HEK293 (cell line): ENCODE measurements at regions not wholly inside any gene's neighbourhood (a gene's known extent, or its start where the extent isn't known, plus 50 kb on each side); places are given as distances from the start of the nearest gene placed in this dataset.

Source experiments
- BCL11A ChIP-seq: fragments of 450-650 bp; formaldehyde crosslinking; IDR thresholded peaks from 2 replicates; pipeline ENCODE4 v1.5.1; 2016; ENCODE audit warnings: low read depth, missing biosample characterization, missing genetic modification characterization
- PRDM1 ChIP-seq: fragments of 450-650 bp; formaldehyde crosslinking; IDR thresholded peaks from 2 replicates; pipeline ENCODE4; 2016; ENCODE audit warnings: missing biosample characterization, missing genetic modification characterization
- TCF7L2 ChIP-seq: IDR thresholded peaks from 2 replicates; pipeline ENCODE4 v1.6.1; 2011; ENCODE audit warnings: low read depth, mild to moderate bottlenecking, inconsistent platforms, low read length, moderate library complexity, borderline replicate concordance
- ZBTB48 ChIP-seq: fragments of 450-650 bp; formaldehyde crosslinking; IDR thresholded peaks from 2 replicates; pipeline ENCODE4 v1.5.1; 2016; ENCODE audit warnings: missing biosample characterization, missing genetic modification characterization
- ZBTB7A ChIP-seq: fragments of 450-650 bp; formaldehyde crosslinking; IDR thresholded peaks from 2 replicates; pipeline ENCODE4 v1.5.1; 2016; ENCODE audit warnings: low read depth, missing biosample characterization, missing genetic modification characterization
- ZNF140 ChIP-seq: fragments of 450-650 bp; formaldehyde crosslinking; IDR thresholded peaks from 2 replicates; pipeline ENCODE4 v1.5.1; 2016; ENCODE audit warnings: missing biosample characterization, missing genetic modification characterization
- ZNF211 ChIP-seq: fragments of 450-650 bp; formaldehyde crosslinking; IDR thresholded peaks from 2 replicates; pipeline ENCODE4 v1.5.1; 2016; ENCODE audit warnings: low read depth, missing biosample characterization, missing genetic modification characterization
- ZNF670 ChIP-seq: fragments of 450-650 bp; formaldehyde crosslinking; IDR thresholded peaks from 2 replicates; pipeline ENCODE4 v1.5.1; 2016; ENCODE audit warnings: missing biosample characterization, missing genetic modification characterization, low read depth
- ZNF747 ChIP-seq: fragments of 450-650 bp; formaldehyde crosslinking; IDR thresholded peaks from 2 replicates; pipeline ENCODE4 v1.5.1; 2016; ENCODE audit warnings: missing biosample characterization, missing genetic modification characterization
- TF ChIP-seq, protein P1 (sequence below): fragments of 450-650 bp; formaldehyde crosslinking; IDR thresholded peaks from 2 replicates; pipeline ENCODE4 v1.5.1; 2016; ENCODE audit warnings: missing biosample characterization, missing genetic modification characterization
- TF ChIP-seq, protein P2 (sequence below): fragments of 450-650 bp; formaldehyde crosslinking; IDR thresholded peaks from 2 replicates; pipeline ENCODE4 v1.5.1; 2016; ENCODE audit warnings: missing biosample characterization, missing genetic modification characterization, low read depth
- TF ChIP-seq, protein P3 (sequence below): fragments of 450-650 bp; formaldehyde crosslinking; IDR thresholded peaks from 2 replicates; pipeline ENCODE4 v1.5.1; 2016; ENCODE audit warnings: missing biosample characterization, missing genetic modification characterization
- TF ChIP-seq, protein P4 (sequence below): fragments of 450-650 bp; formaldehyde crosslinking; IDR thresholded peaks from 2 replicates; pipeline ENCODE4 v1.5.1; 2016; ENCODE audit warnings: missing biosample characterization, missing genetic modification characterization

DNA sequence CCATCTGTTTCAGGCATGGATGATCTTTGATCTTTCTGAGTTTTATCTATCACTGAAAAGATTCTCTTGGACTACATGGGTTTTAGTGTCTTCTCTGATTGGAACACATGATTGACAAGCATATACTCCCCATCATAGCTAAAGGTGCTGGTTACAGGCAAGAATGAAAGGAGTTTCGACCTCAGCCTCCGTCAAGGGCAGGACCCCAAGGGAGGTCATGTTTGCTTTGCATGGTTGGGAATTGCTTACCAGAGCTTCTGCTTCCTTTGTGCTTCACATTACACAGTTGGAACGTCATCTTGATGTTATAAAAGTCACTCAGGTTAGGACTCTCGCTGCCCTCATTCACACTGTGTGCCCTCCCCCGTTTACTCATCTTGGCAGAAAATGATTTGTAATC is 287.7 kb downstream of the PIK3C3 start:
- TF ChIP-seq ZNF670 (tag by site-specific recombination) (no peak), BCL11A (tag by site-specific recombination) (no peak), ZNF211 (tag by site-specific recombination) (no peak), ZNF140 (no peak), ZNF747 (tag by site-specific recombination) (no peak), TCF7L2 (no peak), PRDM1 (tag by site-specific recombination) (no peak), ZBTB48 (no peak), ZBTB7A (tag by site-specific recombination) (no peak)
- TF ChIP-seq, protein P1, sequence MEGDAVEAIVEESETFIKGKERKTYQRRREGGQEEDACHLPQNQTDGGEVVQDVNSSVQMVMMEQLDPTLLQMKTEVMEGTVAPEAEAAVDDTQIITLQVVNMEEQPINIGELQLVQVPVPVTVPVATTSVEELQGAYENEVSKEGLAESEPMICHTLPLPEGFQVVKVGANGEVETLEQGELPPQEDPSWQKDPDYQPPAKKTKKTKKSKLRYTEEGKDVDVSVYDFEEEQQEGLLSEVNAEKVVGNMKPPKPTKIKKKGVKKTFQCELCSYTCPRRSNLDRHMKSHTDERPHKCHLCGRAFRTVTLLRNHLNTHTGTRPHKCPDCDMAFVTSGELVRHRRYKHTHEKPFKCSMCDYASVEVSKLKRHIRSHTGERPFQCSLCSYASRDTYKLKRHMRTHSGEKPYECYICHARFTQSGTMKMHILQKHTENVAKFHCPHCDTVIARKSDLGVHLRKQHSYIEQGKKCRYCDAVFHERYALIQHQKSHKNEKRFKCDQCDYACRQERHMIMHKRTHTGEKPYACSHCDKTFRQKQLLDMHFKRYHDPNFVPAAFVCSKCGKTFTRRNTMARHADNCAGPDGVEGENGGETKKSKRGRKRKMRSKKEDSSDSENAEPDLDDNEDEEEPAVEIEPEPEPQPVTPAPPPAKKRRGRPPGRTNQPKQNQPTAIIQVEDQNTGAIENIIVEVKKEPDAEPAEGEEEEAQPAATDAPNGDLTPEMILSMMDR (tag by site-specific recombination) = no peak
- TF ChIP-seq, protein P2, sequence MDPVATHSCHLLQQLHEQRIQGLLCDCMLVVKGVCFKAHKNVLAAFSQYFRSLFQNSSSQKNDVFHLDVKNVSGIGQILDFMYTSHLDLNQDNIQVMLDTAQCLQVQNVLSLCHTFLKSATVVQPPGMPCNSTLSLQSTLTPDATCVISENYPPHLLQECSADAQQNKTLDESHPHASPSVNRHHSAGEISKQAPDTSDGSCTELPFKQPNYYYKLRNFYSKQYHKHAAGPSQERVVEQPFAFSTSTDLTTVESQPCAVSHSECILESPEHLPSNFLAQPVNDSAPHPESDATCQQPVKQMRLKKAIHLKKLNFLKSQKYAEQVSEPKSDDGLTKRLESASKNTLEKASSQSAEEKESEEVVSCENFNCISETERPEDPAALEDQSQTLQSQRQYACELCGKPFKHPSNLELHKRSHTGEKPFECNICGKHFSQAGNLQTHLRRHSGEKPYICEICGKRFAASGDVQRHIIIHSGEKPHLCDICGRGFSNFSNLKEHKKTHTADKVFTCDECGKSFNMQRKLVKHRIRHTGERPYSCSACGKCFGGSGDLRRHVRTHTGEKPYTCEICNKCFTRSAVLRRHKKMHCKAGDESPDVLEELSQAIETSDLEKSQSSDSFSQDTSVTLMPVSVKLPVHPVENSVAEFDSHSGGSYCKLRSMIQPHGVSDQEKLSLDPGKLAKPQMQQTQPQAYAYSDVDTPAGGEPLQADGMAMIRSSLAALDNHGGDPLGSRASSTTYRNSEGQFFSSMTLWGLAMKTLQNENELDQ = no peak
- TF ChIP-seq, protein P3, sequence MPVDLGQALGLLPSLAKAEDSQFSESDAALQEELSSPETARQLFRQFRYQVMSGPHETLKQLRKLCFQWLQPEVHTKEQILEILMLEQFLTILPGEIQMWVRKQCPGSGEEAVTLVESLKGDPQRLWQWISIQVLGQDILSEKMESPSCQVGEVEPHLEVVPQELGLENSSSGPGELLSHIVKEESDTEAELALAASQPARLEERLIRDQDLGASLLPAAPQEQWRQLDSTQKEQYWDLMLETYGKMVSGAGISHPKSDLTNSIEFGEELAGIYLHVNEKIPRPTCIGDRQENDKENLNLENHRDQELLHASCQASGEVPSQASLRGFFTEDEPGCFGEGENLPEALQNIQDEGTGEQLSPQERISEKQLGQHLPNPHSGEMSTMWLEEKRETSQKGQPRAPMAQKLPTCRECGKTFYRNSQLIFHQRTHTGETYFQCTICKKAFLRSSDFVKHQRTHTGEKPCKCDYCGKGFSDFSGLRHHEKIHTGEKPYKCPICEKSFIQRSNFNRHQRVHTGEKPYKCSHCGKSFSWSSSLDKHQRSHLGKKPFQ (tag by site-specific recombination) = no peak
- TF ChIP-seq, protein P4, sequence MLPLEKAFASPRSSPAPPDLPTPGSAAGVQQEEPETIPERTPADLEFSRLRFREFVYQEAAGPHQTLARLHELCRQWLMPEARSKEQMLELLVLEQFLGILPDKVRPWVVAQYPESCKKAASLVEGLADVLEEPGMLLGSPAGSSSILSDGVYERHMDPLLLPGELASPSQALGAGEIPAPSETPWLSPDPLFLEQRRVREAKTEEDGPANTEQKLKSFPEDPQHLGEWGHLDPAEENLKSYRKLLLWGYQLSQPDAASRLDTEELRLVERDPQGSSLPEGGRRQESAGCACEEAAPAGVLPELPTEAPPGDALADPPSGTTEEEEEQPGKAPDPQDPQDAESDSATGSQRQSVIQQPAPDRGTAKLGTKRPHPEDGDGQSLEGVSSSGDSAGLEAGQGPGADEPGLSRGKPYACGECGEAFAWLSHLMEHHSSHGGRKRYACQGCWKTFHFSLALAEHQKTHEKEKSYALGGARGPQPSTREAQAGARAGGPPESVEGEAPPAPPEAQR (tag by site-specific recombination) = no peak
